PFSK-1 (cell line): ENCODE measurements at regions not wholly inside any gene's neighbourhood (a gene's known extent, or its start where the extent isn't known, plus 50 kb on each side); places are given as distances from the start of the nearest gene placed in this dataset.

ENCODE experiments used
- FOXP2 ChIP-seq: optimal IDR thresholded peaks from 2 replicates; pipeline ENCODE3; 2011; ENCODE audit warnings: borderline replicate concordance, control low read depth, inconsistent platforms; ENCODE audit not compliant: insufficient read depth; ENCODE audit errors: extremely low read length, extremely low read depth
- POLR2AphosphoS5 ChIP-seq: IDR thresholded peaks from 2 replicates; pipeline ENCODE4 v1.6.1; 2012; ENCODE audit warnings: low read depth, mild to moderate bottlenecking, control low read depth, low read length, moderate library complexity
- REST ChIP-seq, 2 experiments: IDR thresholded peaks; 2 replicates each; pipeline versions ENCODE4 v1.6.1 to v1.8.0; 2011 to 2012; ENCODE audit warnings: low read depth in 2 of 2, low read length in 2 of 2, control low read depth in 1 of 2, inconsistent platforms in 1 of 2, mild to moderate bottlenecking in 1 of 2, moderate library complexity in 1 of 2; ENCODE audit not compliant: insufficient read depth in 1 of 2
- SIN3A ChIP-seq: IDR thresholded peaks from 2 replicates; pipeline ENCODE4 v1.6.1; 2012; ENCODE audit warnings: mild to moderate bottlenecking, low read length, moderate library complexity, borderline replicate concordance; ENCODE audit not compliant: insufficient read depth
- TAF1 ChIP-seq: IDR thresholded peaks from 2 replicates; pipeline ENCODE4 v1.6.1; 2012; ENCODE audit warnings: low read length, control low read depth, borderline replicate concordance; ENCODE audit not compliant: insufficient read depth

- TF ChIP-seq TAF1 (no peak), POLR2AphosphoS5 (no peak), REST (IDR thresholded peaks at IDR 0.05; ENCODE audit: insufficient read depth in 1 of 2, low read depth in 2 of 2, low read length in 2 of 2) (no peak), SIN3A (no peak), FOXP2 (no peak)
These were observed 205.6 kb downstream of the FRK start for GRCh38 chr6:115854866-115855665.
